ENCODE measurements at regions not wholly inside any gene's neighbourhood (a gene's known extent, or its start where the extent isn't known, plus 50 kb on each side); places are given as distances from the start of the nearest gene placed in this dataset.

- TF ChIP-seq CTCF (IDR thresholded peaks at IDR 0.05) = no peak
- no peak for TF ChIP-seq POLR2A (IDR thresholded peaks at IDR 0.05)
Measured at GRCh38 chr9:108724652-108725051, 131.1 kb downstream of the ACTL7B start.

Measured in right lobe of liver (tissue), 4 donors.